Smooth muscle cell of the brain vasculature (primary cell): ENCODE measurements at regions not wholly inside any gene's neighbourhood (a gene's known extent, or its start where the extent isn't known, plus 50 kb on each side); places are given as distances from the start of the nearest gene placed in this dataset.

Experiments used
- DNase-seq: peaks from one replicate; pipeline ENCODE4 v3.0.0-alpha.2; 2012; ENCODE audit warnings: low read depth, low spot score

GRCh38 chr14:98154254-98154653, 1117.7 kb downstream of the BCL11B start:
- no peak for DNase-seq

DNA sequence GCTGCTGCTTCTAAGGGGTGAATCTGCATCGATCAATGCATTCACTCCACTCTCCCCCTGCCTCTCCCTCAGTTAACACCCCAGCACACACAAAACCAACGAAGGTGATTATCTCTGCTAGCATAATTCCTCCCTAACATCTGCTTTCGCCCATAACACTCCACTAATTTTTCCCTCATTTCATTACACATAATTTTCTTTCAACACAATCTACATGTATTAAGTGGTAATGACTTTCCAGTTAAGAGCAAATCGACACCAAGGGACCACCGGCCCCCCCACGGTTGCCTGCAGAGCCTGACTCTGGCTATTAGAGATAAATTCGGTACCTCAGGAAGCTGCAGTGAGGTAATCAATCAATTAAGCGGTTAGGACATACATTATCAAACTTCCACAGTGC, 1115.6 kb downstream of the BCL11B start:
- DNase-seq, result no peak

- no peak for DNase-seq
Observed at GRCh38 chr14:98160901-98161300, 1111.1 kb downstream of the BCL11B start.

DNA sequence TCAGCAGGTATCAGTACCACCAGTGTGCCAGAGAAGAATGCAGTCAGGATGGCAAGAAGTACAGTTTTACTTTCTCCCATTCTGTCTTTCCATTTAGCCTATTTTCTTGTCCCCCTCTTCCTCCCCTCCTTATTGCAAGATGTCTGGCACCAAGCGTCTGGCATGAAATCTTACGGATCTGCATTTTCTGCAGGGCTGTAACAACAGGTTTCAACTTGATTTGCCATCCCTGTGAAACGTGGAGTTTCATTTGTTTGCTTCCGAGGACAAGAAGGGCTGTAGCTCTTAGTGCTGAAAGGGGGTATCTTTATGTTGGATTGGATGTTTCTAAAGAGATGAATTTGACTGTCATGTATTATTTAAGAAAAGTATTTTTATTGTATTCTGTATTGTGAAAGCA, 1110.6 kb downstream of the BCL11B start:
- no peak for DNase-seq

GRCh38 chr14:98162856-98163805, 1108.9 kb downstream of the BCL11B start:
- DNase-seq, result no peak

DNA sequence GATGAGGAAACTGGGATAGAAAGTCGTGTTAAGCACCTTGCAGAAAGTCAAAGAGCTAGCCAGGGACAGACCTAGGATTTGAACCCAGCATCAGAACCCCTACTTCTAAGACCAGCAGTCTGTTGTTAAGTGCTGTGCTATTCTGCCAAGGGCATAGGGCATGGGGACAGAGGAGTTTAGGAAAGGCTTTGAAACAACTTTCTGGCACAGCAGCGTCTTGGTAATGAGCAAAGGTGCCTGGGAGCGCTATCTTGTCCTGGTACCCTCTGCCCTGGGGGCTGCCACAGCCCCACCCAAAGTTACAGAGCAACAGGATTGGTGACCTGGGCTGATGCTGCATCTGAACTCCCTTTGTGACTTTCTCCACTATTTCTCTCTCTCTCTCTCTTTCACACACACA, 1108.1 kb downstream of the BCL11B start:
- DNase-seq, result no peak

GRCh38 chr14:98165976-98166375, 1106.0 kb downstream of the BCL11B start:
- DNase-seq, result no peak

DNA sequence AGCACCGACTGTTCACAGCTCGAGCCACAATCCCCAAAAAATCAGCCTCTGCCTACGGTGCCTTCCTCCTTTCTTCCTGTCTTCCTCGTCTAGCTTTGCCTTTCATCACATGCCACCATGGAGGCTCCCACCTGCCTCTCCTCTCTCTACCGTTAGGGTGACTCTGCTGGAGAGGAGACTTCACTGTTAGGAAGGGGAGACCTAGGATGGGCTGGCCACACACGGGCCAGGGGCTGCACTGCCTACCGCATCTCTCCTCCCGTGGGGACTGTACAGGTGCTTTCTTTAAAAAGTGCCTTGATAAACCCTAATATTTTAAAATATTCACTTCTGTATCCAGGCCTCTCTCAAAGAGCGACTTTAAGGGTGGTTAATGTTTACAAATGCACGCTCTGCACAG, 1104.7 kb downstream of the BCL11B start:
- no peak for DNase-seq

- DNase-seq, result no peak
Observed at GRCh38 chr14:98167705-98168104, 1104.3 kb downstream of the BCL11B start.

DNA sequence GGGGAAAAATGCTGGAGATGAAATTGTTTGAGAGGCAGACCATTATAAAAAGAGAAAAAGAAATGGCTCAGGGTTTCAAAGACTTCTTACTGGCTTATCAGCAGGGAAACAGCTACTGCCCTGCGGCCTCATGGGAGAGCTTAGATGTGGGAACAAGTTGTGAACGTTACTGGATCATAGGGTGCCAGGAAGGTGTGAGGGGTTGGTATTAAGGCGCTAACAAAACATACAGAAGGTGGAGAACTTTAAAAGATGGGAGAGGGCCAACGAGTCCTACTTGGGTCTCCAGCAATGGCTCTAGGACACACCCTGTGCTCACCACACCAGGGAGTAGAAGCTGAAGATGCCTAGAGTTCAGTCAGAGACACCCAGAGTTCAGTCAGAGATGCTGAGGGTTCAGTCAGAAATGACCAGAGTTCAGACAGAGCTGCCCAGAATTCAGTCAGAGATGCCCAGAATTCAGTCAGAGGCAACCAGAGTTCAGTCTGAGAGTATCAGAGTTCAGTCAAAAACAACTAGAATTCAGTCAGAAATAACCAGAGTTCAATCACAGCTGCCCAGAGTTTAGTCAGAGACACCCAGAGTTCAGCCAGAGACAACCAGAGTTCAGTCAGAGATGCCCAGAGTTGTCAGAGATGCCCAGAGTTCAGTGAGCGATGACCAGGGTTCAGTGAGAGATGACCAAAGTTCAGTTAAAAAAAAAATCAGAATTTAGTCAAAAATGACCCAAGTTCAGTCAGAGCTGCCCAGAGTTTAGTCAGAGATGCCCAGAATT, 1103.6 kb downstream of the BCL11B start:
- no peak for DNase-seq

GRCh38 chr14:98169170-98169587, 1102.8 kb downstream of the BCL11B start:
- no peak for DNase-seq

DNA sequence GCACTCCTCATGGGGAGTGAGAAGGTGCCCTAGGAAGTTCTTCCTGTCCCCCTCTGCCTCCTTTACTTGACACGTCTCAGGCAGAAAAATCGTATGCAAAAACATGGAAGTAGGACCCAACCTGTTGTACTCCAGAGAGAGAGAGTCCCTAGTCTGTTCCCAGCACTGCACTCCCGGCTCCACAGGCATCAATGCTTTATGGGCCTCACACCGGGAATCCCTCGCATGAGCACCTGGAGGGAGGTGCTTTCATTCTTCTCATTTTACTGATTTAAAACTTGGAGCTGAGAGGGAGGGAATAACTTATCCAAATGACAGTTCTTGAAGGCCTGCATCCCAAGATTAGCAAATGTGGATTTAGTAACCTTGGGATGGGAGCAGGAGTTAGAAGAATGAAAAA, 1101.4 kb downstream of the BCL11B start:
- DNase-seq, result no peak

DNA sequence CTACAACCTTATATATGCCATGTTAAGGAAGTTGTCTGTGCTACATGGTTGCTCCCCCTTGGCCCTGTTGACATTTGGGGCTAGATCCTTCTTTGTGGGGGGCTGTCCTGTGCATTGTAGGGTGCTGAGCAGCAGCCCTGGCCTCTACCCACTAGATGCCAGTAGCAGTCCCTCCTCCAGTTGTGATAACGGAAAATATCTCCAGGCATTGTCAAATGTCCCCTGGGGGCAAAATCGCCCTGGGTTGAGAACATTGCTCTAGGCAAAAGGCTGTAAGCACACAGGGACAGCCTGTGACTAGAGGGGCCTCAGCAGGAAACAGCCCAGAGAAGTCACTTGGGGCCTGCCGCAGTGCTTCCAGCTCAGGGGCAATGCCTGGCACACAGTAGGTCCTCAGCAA, 1100.3 kb downstream of the BCL11B start:
- DNase-seq, result no peak

GRCh38 chr14:98172243-98172778, 1099.7 kb downstream of the BCL11B start:
- DNase-seq, result no peak

DNA sequence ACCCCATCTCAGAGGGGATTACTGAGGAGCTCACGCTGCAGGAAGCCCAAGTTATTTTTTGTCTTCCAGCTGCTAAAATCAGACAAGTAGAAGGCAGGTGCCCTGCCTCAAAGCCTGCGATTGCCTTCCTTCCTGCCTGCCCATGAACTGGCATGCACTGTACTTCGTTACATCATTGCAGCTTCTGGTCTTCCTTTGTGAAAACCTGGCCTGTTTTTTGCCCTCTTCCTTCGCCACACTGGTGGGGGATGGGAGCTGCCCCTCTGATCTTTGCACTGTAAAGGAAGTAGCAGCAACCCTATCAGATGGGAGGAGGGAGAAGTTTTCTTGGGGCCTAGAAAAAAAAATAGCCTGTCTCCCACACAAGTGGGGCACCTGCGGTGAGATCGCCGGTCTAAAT, 1098.7 kb downstream of the BCL11B start:
- DNase-seq, result no peak

- DNase-seq, result no peak
Observed at GRCh38 chr14:98174041-98174440, 1098.0 kb downstream of the BCL11B start.

DNA sequence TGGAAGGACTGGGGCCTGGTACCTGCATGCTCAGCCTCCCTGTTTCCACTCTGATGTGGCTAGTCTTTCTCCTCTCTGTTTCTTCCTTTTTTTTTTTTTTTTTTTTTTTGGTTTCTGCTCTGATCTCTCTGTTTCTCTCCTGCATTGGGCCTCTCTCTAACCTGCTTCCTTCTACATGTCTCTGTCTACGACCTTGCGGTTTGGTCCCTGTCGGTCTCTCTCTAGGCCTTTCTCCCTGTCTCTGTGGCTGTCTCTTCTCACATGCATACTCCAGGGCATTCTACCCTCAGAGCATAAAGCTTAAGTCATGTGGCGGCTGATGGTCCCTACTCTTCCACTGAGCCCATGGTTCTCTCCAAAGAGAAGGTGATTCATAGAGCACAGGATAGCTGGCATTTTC, 1096.6 kb downstream of the BCL11B start:
- DNase-seq, result no peak

- no peak for DNase-seq
Observed at GRCh38 chr14:98175881-98176280, 1096.1 kb downstream of the BCL11B start.

GRCh38 chr14:98176892-98177291, 1095.1 kb downstream of the BCL11B start:
- no peak for DNase-seq

DNA sequence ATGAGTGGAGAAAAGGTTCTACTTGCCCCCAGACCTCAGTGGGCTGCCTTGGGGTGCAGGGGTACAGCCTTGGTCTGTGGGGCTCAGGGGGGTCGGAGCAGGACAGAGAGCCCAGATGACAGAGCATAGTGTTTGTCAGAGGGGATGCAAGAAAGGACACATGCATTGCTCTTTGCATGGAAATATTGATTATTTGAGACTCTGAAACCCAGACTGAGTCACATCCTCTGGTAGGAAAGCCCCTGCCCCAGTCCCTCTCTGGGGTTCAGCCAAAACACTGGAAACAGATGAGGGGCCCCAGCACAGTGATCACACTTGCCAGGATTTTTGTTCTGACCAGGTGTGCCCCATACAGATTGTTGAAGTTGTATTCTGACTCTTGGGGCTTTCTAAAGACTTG, 1094.4 kb downstream of the BCL11B start:
- no peak for DNase-seq

DNA sequence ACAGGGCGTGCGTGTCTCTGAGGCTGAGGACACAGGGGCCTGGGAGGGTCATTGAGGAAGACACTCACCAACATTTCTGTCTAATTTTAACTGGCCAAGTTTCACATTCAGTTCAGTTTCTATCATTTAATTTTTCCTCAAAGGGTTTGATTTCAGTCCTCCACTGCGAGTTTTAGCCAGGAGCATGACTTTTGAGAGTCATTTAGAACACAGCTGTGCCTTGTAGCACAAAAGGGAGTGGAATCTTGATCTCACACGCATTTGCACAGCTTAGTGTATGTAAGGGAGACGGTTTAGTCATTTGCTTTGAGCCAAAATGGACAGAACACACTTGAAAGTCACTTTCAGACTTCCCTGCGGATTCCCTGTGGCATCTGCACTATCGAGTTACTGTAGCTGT, 1090.8 kb downstream of the BCL11B start:
- no peak for DNase-seq

DNA sequence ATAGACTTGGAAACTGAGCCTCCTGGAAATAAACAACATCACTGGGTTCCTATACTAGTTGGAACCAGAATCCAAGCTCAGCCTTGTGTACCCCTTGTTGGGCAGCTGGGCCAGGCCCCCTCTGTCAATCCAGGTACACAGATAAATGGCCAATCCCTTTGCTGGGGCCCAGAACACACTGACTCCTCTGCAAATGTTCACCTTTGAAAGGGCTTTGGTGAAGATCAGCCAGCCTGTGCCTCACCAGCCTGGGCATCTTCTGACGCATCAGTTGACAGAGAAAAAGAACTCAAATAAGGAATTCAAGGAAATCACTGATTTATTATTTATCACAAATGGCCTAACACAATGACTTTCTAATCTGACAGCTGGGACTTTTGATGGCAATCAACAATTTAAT, 1090.2 kb downstream of the BCL11B start:
- no peak for DNase-seq
